HEK293 (cell line): ENCODE measurements at regions not wholly inside any gene's neighbourhood (a gene's known extent, or its start where the extent isn't known, plus 50 kb on each side); places are given as distances from the start of the nearest gene placed in this dataset.

Source experiments
- BCL11A ChIP-seq: fragments of 450-650 bp; formaldehyde crosslinking; IDR thresholded peaks from 2 replicates; pipeline ENCODE4 v1.5.1; 2016; ENCODE audit warnings: low read depth, missing biosample characterization, missing genetic modification characterization
- GLI2 ChIP-seq: fragments of 450-650 bp; formaldehyde crosslinking; IDR thresholded peaks from 2 replicates; pipeline ENCODE4; 2017; ENCODE audit warnings: missing biosample characterization, missing genetic modification characterization, low read depth, borderline replicate concordance
- SETDB1 ChIP-seq: IDR thresholded peaks from one replicate; pipeline ENCODE4 v1.6.1; 2017; ENCODE audit warnings: mild to moderate bottlenecking, low read length, moderate library complexity, mixed read lengths; ENCODE audit not compliant: insufficient read length
- ZBTB21 ChIP-seq: fragments of 450-650 bp; formaldehyde crosslinking; IDR thresholded peaks from 2 replicates; pipeline ENCODE4 v1.5.1; 2017; ENCODE audit warnings: missing biosample characterization, missing genetic modification characterization
- ZBTB8A ChIP-seq: fragments of 450-650 bp; formaldehyde crosslinking; IDR thresholded peaks from 2 replicates; pipeline ENCODE4 v1.5.1; 2016; ENCODE audit warnings: missing biosample characterization, missing genetic modification characterization
- ZXDB ChIP-seq: fragments of 450-650 bp; formaldehyde crosslinking; IDR thresholded peaks from 2 replicates; pipeline ENCODE4 v1.5.1; 2016; ENCODE audit warnings: missing biosample characterization, missing genetic modification characterization

GRCh38 chrX:40333344-40333743, 235.6 kb upstream of the BCOR start:
- no peak for TF ChIP-seq ZBTB21 (tag by site-specific recombination)
- TF ChIP-seq SETDB1: no peak
- TF ChIP-seq GLI2: no peak
- no peak for TF ChIP-seq ZBTB8A (tag by site-specific recombination)
- TF ChIP-seq ZXDB (tag by site-specific recombination): no peak
- no peak for TF ChIP-seq BCL11A (tag by site-specific recombination)
